NCI-H1417 (cell line): ENCODE measurements at regions not wholly inside any gene's neighbourhood (a gene's known extent, or its start where the extent isn't known, plus 50 kb on each side); places are given as distances from the start of the nearest gene placed in this dataset.
"Not testable (repeated sequence)": the region's sequence is repeated elsewhere in the genome, so short reads cannot be mapped to it uniquely, and the experiment has no call there.

Source experiments
- DNase-seq, 3 experiments: peaks; one replicate each; lab custom pipeline; 2025; lab: John Stamatoyannopoulos, UW

GRCh38 chr5:158261674-158262367 lies 402.9 kb upstream of the CLINT1 start:
- no peak for DNase-seq

DNA sequence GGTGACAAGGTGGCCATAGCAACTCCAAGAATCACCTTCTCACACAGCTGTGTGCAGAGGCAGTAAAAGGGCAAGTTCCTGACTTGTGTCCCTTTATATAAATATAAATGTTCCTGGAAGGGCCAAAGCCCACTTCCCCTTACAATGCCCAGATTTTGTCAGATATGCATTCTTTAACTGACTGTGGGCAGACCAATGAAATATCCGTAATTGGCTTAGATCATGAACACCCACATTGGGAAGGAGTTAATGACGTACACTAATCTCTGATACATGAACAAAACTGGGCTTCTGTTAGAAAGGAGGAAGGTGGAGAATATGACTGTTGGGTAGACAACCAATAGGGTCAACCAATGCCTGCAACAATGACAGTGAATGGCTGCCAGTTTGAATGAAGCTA lies 397.2 kb upstream of the CLINT1 start:
- peak in 1 of 3 experiments; percentile 1 for DNase-seq

DNA sequence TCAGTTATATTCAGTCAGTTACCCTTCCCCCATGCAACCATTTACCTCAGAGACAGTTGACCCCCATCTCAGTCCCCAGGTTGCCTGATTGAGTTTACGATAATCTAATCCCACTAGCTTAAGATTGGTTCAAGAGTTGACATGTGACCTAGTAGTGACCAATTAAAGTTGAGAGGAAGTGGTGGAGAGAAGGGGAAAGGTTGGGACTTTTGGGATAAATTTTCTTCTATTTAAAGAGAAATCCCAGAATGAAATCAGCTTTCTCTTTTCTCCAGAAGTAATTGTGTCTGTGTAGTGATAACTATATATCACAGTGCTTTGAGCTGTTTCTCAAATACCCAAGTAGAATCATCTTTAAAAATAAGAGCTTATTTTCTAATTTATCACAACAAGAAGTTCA lies 396.7 kb upstream of the CLINT1 start:
- DNase-seq = no peak

DNA sequence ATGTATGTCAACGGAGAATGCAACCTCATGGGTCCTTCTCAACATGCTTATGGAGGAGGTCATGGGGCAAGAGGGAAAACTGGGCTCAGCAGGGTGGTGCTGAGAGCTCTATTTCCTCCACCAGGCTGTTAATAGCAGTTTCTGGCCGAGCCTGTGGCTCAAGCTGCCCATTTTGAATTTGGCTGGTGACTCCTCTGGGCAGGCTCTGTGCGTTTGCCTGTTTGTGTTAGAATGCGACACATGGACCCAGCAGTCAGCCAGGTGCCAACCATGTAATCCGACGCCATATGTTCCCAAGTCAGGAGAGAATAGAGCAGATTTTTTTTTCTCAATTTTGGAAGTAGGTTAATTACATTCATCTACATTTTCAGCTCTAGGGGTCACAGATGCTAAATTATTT lies 387.7 kb upstream of the CLINT1 start:
- no peak for DNase-seq

- DNase-seq = no peak
Observed at GRCh38 chr5:158245513-158245912, 386.6 kb upstream of the CLINT1 start.

- DNase-seq = no peak
Observed at GRCh38 chr5:158244882-158245281, 385.9 kb upstream of the CLINT1 start.

- no peak for DNase-seq
Observed at GRCh38 chr5:158236511-158237335, 377.8 kb upstream of the CLINT1 start.

- DNase-seq = peak in 1 of 3 experiments; percentile 18
Observed at GRCh38 chr5:158235159-158235547, 376.2 kb upstream of the CLINT1 start.

DNA sequence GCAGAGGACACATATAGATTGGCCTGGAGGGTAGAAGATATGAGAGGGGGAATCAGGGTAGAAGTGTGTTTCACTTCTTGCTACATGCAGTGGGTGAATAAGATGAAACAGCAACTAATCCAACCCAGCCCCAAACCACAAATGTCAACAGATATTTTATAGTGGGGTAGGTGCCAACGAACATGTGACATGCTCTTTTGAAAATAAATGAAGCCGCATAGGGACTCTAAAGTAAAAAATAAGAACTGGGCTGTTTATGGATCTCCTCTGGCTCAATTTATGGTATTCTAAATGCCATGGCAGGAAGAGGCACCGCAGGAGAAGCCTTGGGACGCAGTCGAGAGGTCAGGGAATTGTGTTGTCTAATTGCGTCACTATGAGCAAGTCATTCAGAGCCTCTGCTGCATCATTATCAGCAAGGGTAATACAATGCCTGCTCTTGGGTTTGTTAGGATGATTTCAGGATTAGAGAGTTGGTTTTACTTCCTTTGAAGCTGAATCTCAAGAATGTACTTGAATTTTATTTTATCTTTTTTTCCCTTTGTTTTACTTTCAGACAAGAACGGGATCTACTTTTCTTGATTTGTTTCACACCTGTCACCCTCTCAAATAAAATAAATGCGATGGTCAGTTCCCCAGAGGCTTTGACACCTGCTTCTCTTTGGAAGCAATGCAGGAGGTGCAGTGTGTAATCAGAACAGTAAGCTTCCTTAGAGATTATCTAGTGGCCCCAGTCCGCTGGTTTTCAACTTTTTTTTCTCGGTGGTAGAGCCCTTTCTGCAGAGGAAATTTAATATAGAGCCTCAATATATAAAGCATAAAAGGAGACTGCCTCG lies 375.6 kb upstream of the CLINT1 start:
- DNase-seq = peak in 2 of 3 experiments; percentile 1 to 42

- DNase-seq = no peak
Observed at GRCh38 chr5:158233735-158234322, 374.9 kb upstream of the CLINT1 start.

- DNase-seq = not testable (repeated sequence)
Observed at GRCh38 chr5:158227314-158227713, 368.4 kb upstream of the CLINT1 start.

- DNase-seq = no peak
Observed at GRCh38 chr5:158226496-158226895, 367.6 kb upstream of the CLINT1 start.

DNA sequence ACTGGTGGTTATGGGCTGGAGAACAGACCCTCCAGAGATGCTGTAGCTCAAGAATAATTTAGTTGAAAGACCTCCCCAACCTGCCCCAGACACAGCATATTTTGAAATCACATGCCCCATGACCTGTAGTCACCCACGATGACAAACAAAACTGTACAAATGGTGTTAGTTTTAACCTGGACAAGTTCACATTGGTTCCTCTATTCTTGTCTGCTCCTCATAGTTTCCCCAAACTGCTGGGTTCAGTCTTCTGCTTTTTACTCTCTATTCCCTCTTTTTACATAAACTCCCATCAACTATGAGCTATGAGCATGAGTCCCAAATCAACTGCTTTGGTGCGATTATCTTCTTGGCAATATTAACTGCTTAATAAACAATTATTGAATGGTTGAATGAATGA lies 365.3 kb upstream of the CLINT1 start:
- DNase-seq = no peak

DNA sequence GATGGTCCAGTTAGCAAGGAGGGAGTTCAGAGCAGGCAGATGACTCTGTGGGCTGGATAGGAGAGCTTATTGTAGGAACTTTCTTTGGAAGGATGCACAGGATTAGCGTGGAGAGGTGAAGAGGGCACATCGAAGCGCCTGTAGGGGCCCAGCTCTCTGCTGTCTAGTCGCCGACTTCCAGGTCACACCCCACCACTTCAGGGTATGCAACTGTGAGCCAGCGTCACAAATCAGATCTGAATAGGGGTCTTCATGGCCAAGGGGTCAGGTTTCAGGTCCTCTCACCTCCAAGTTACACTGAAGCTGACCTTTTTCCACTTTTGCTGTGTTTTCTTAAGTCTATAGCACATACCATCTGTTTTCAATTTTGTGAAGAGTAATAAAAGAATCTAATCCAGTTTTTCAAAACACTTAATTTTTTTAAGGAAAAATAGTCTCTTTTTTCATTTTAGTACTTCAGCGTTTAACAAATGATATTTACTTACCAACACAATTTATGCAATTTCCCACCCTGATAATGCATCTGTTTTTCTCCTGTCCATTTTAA lies 364.2 kb upstream of the CLINT1 start:
- DNase-seq = no peak

DNA sequence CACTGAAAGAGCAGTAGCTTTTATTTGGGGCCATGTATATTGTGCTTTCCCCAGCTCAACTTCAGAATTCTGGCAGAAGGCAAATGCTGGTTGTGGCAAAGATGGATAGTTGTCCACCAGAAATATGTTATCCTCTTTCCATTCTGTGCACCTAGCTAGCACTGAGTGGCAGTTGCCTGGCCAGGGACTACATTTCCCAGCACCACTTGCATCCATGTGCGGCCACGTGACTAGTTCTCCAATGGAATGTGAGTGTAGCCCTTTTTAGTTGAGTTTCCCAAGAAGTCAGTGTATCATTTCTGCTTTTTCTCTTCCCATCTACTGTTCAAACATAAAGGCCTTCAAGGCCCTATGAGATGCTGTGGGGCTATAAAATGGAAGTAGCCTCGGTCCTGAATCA lies 354.0 kb upstream of the CLINT1 start:
- DNase-seq = no peak

DNA sequence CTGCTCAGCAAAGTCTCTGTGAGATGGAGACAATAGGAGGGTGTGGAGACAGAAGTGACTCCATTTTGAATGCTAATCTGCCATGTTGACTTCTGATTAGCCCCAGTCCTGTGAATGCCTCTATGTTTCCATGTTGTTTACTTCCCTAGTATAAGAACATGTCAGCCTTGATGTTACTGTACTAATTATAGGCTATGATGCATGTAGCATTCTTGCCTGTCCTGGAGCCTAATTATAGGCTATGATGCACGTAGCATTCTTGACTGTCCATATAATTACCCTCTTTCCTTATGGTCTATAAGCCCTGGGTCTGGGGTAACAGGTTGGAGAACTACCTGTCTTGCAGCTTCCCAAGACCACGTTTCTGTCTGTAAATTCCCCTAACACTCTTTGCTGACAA lies 353.3 kb upstream of the CLINT1 start:
- peak in 1 of 3 experiments; percentile 21 for DNase-seq

GRCh38 chr5:158209219-158209908 lies 350.4 kb upstream of the CLINT1 start:
- no peak for DNase-seq

DNA sequence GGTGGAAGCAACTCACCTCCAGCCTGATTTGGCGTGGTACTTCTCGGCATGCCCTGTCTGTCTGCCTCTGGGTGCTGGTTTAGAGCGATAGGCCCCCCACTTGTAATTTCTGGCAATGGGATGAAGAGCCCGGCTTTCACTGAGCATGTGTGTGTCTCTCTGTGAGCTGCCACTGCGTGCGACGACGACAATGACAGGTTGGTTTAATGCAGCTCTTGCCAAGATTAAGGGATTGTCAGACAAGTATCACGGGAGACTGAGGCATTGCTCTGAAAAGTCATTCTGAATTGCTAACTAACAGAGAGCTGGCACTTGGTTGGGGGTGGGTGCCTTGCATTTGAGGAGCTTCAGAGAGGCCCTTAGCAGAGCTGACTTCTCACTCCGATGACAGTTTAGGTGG lies 348.8 kb upstream of the CLINT1 start:
- no peak for DNase-seq

GRCh38 chr5:158205992-158206391 lies 347.0 kb upstream of the CLINT1 start:
- DNase-seq = no peak

- peak in 1 of 3 experiments; percentile 25 for DNase-seq
Observed at GRCh38 chr5:158203261-158203660, 344.3 kb upstream of the CLINT1 start.

- no peak for DNase-seq
Observed at GRCh38 chr5:158202801-158203200, 343.9 kb upstream of the CLINT1 start.
